ENCODE measurements at regions not wholly inside any gene's neighbourhood (a gene's known extent, or its start where the extent isn't known, plus 50 kb on each side); places are given as distances from the start of the nearest gene placed in this dataset.

DNA sequence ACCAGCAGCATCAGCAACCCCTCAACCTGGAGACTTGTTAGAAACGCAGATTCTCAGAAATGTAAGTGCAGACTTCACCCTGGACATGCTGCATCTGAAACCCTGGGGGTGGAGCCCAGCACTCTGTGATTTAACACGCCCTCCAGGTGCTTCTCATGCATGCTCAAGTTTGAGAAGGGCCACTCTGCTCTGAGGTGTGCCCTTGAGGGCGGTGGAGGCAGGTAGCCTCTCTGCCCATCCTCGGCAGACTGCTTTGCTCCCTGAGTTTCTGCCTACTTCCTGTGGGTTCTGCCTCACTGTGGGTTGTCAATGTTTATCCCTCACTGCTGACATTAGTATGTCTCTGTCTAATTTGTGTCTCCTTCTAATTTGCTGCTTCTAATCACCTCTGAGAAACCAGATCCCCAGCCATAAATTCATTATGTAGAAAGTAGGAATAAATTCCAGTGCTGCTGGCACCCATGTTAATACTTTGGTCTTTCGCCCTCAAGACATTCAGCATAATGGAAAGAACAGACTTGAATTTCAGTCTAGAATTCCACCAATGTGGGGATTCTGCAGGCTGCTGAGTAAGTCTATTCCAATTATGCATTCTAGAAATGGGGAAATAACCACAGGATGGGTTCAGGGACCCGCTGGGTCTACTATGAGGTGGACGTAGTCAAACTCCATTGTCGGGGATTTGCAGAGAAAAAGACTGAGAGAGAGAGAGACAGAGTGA is 51.3 kb upstream of the CYSLTR2 start:
- TF ChIP-seq POLR2A (IDR thresholded peaks at IDR 0.05) = no peak
- TF ChIP-seq, protein P1, sequence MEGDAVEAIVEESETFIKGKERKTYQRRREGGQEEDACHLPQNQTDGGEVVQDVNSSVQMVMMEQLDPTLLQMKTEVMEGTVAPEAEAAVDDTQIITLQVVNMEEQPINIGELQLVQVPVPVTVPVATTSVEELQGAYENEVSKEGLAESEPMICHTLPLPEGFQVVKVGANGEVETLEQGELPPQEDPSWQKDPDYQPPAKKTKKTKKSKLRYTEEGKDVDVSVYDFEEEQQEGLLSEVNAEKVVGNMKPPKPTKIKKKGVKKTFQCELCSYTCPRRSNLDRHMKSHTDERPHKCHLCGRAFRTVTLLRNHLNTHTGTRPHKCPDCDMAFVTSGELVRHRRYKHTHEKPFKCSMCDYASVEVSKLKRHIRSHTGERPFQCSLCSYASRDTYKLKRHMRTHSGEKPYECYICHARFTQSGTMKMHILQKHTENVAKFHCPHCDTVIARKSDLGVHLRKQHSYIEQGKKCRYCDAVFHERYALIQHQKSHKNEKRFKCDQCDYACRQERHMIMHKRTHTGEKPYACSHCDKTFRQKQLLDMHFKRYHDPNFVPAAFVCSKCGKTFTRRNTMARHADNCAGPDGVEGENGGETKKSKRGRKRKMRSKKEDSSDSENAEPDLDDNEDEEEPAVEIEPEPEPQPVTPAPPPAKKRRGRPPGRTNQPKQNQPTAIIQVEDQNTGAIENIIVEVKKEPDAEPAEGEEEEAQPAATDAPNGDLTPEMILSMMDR (IDR thresholded peaks at IDR 0.05) = no peak

All from adrenal gland (tissue), 5 donors.